A673 (cell line): ENCODE measurements at regions not wholly inside any gene's neighbourhood (a gene's known extent, or its start where the extent isn't known, plus 50 kb on each side); places are given as distances from the start of the nearest gene placed in this dataset.

Experiments used
- BruUV-seq: library from RNA; stranded (reverse); fragments of 400-500 nt; replicated peaks from 2 replicates; lab custom pipeline; 2021; lab: Mats Ljungman, UMichigan
- CTCF ChIA-PET: fragments of 300-600 bp; sonication (Branson Sonifier 250); formaldehyde crosslinking; loops from one replicate; lab custom pipeline; 2022; ENCODE audit warnings: antibody characterized with exemption; lab: Charles Lee
- POLR2A ChIA-PET: fragments of 300-600 bp; sonication (Branson Sonifier 250); formaldehyde crosslinking; loops from one replicate; lab custom pipeline; 2022; ENCODE audit warnings: antibody characterized with exemption; ENCODE audit not compliant: low non-redundant PET; lab: Charles Lee
- DNase-seq: peaks from one replicate; pipeline ENCODE4 v3.0.0-alpha.2; 2015; ENCODE audit warnings: low spot score
- H3K27ac ChIP-seq: fragments of 200-600 bp; sonication (generic); 2 replicates; pipeline ENCODE4 v1.5.1; 2016; ENCODE audit warnings: mixed run types, low read depth, mild to moderate bottlenecking, mixed read lengths, antibody characterized with exemption, low read length; ENCODE audit not compliant: poor library complexity, severe bottlenecking
- H3K27me3 ChIP-seq: fragments of 200-600 bp; sonication (generic); replicated peaks from 2 replicates; pipeline ENCODE4 v1.6.1; 2017; ENCODE audit warnings: mixed run types, low read depth, mild to moderate bottlenecking, mixed read lengths, antibody characterized with exemption, low read length; ENCODE audit not compliant: insufficient read depth, poor library complexity
- H3K36me3 ChIP-seq: fragments of 200-600 bp; sonication (generic); 2 replicates; pipeline ENCODE4 v1.6.1; 2016; ENCODE audit warnings: mixed run types, mild to moderate bottlenecking, mixed read lengths, antibody characterized with exemption, low read length; ENCODE audit not compliant: insufficient read depth, poor library complexity, severe bottlenecking
- H3K4me1 ChIP-seq: fragments of 200-600 bp; sonication (generic); 2 replicates; pipeline ENCODE4 v1.6.1; 2017; ENCODE audit warnings: mixed run types, mild to moderate bottlenecking, mixed read lengths, antibody characterized with exemption, low read length; ENCODE audit not compliant: insufficient read depth, poor library complexity, severe bottlenecking
- H3K4me3 ChIP-seq: fragments of 200-600 bp; sonication (generic); 2 replicates; pipeline ENCODE4 v1.5.1; 2016; ENCODE audit warnings: low read depth, mixed run types, mild to moderate bottlenecking, mixed read lengths, low read length; ENCODE audit not compliant: poor library complexity, severe bottlenecking
- H3K9me3 ChIP-seq: fragments of 200-600 bp; sonication (generic); 2 replicates; pipeline ENCODE4 v1.6.1; 2016; ENCODE audit warnings: mixed run types, low read depth, mild to moderate bottlenecking, mixed read lengths, antibody characterized with exemption, low read length; ENCODE audit not compliant: poor library complexity, severe bottlenecking
- CTCF ChIP-seq: fragments of 300-800, 200-600 bp; sonication (generic); conservative IDR thresholded peaks from 2 replicates; pipeline ENCODE4 v1.5.1; 2017; ENCODE audit warnings: low read depth, mild to moderate bottlenecking, antibody characterized with exemption, low read length, moderate library complexity, mixed read lengths
- EZH2 ChIP-seq: fragments of 200-600 bp; sonication (generic); IDR thresholded peaks from 2 replicates; pipeline ENCODE4 v1.6.1; 2017; ENCODE audit warnings: borderline replicate concordance, low read depth, mild to moderate bottlenecking, mixed read lengths, antibody characterized with exemption, low read length; ENCODE audit not compliant: poor library complexity, severe bottlenecking
- intact Hi-C: fragments of 100-400 bp; cut with micrococcal nuclease; formaldehyde crosslinking; loops from one replicate; pipeline ENCODE4 v1.10.0; 2022; ENCODE audit not compliant: unreplicated experiment

- POLR2A ChIA-PET = no interaction called here
- CTCF ChIA-PET = no interaction called here
- BruUV-seq = no TSS peak
- Histone ChIP-seq H3K9me3 (no peaks in the 10 kb centered on the region), H3K4me3 (no peak overlapping the region), H3K4me1 (no peaks in the 10 kb centered on the region), H3K27ac (no peak overlapping the region), H3K27me3 (no peaks in the 10 kb centered on the region), H3K36me3 (no peaks in the 10 kb centered on the region)
- no peak for DNase-seq
- intact Hi-C loops = loop anchor here (2.0 kb wide), 1 partner anchor 66 kb away; no protein-coding TSS in a partner anchor
- TF ChIP-seq CTCF (no peak), EZH2 (no peak)
Measured at GRCh38 chr19:31612873-31613272, 263.6 kb upstream of the TSHZ3 start.

GRCh38 chr19:31613683-31614219 is 264.5 kb upstream of the TSHZ3 start:
- DNase-seq = no peak
- intact Hi-C loops = loop anchor here (2.0 kb wide), 1 partner anchor 65 kb away; no protein-coding TSS in a partner anchor
- H3K36me3 ChIP-seq = no peaks in the 10 kb centered on the region
- CTCF ChIA-PET = no interaction called here
- no peak for TF ChIP-seq EZH2
- no peak for TF ChIP-seq CTCF
- no peak overlapping the region for H3K27ac ChIP-seq
- no peaks in the 10 kb centered on the region for H3K27me3 ChIP-seq
- POLR2A ChIA-PET = no interaction called here
- H3K4me1 ChIP-seq = no peaks in the 10 kb centered on the region
- H3K4me3 ChIP-seq = no peak overlapping the region
- H3K9me3 ChIP-seq = no peaks in the 10 kb centered on the region
- BruUV-seq = no TSS peak

- H3K4me3 ChIP-seq = no peak overlapping the region
- no peaks in the 10 kb centered on the region for H3K27me3 ChIP-seq
- ChIA-PET POLR2A (no interaction called here), CTCF (no interaction called here)
- no peak for DNase-seq
- H3K36me3 ChIP-seq = no peaks in the 10 kb centered on the region
- intact Hi-C loops = no loop called here
- H3K9me3 ChIP-seq = no peaks in the 10 kb centered on the region
- H3K4me1 ChIP-seq = no peaks in the 10 kb centered on the region
- H3K27ac ChIP-seq = no peak overlapping the region
- no TSS peak for BruUV-seq
- TF ChIP-seq EZH2 (no peak), CTCF (no peak)
Measured at GRCh38 chr19:31616031-31616430, 266.8 kb upstream of the TSHZ3 start.
